Activated T-helper 1 cell treated with anti-CD3 and anti-CD28 coated beads, Interleukin-12 subunit alpha, Interleukin-12 subunit beta, Interleukin-2, Interleukin-4 antibody, amounts not matched to agents 30 ng/mL and 10 ng/mL and 1 ng/mL, durations not matched to agents 14 hours and 24 hours and 36 hours (primary cell): ENCODE measurements at regions not wholly inside any gene's neighbourhood (a gene's known extent, or its start where the extent isn't known, plus 50 kb on each side); places are given as distances from the start of the nearest gene placed in this dataset.
"Not testable (repeated sequence)": the region's sequence is repeated elsewhere in the genome, so short reads cannot be mapped to it uniquely, and the experiment has no call there.

Experiments
- DNase-seq: peaks from one replicate; pipeline ENCODE4 v3.0.0; 2021; ENCODE audit warnings: low spot score
- H3K27ac Mint-ChIP-seq: one replicate; pipeline ENCODE4 v1.8.0; 2021; ENCODE audit warnings: mild to moderate bottlenecking, mixed read lengths
- H3K27me3 Mint-ChIP-seq: one replicate; pipeline ENCODE4 v1.8.0; 2022; ENCODE audit warnings: mild to moderate bottlenecking, moderate library complexity, mixed read lengths; ENCODE audit not compliant: insufficient read depth
- H3K36me3 Mint-ChIP-seq: one replicate; pipeline ENCODE4 v1.8.0; 2021; ENCODE audit warnings: low read depth, mixed read lengths
- H3K4me1 Mint-ChIP-seq: one replicate; pipeline ENCODE4 v1.8.0; 2021; ENCODE audit warnings: low read depth, mixed read lengths
- H3K4me3 Mint-ChIP-seq: one replicate; pipeline ENCODE4 v1.8.0; 2021; ENCODE audit warnings: mild to moderate bottlenecking, moderate library complexity, mixed read lengths
- H3K9me3 Mint-ChIP-seq: one replicate; pipeline ENCODE4 v1.8.0; 2021; ENCODE audit warnings: mixed read lengths
- intact Hi-C: fragments of 100-400 bp; cut with micrococcal nuclease; formaldehyde crosslinking; loops from one replicate; pipeline ENCODE4 v1.15.1; 2024

GRCh38 chr18:77377813-77378212 lies 128.2 kb downstream of the GALR1 start:
- DNase-seq: no peak
- no peaks in the 10 kb centered on the region for H3K36me3 Mint-ChIP-seq
- H3K9me3 Mint-ChIP-seq: no peaks in the 10 kb centered on the region
- H3K27ac Mint-ChIP-seq: no peak overlapping the region
- intact Hi-C loops: no loop called here
- H3K27me3 Mint-ChIP-seq: peaks cover 5% of the 10 kb centered on the region
- no peak overlapping the region for H3K4me3 Mint-ChIP-seq
- no peaks in the 10 kb centered on the region for H3K4me1 Mint-ChIP-seq

- H3K36me3 Mint-ChIP-seq: no peaks in the 10 kb centered on the region
- H3K4me1 Mint-ChIP-seq: no peaks in the 10 kb centered on the region
- H3K27ac Mint-ChIP-seq: no peak overlapping the region
- H3K9me3 Mint-ChIP-seq: no peaks in the 10 kb centered on the region
- intact Hi-C loops: no loop called here
- DNase-seq: no peak
- H3K27me3 Mint-ChIP-seq: peaks cover 18% of the 10 kb centered on the region
- no peak overlapping the region for H3K4me3 Mint-ChIP-seq
Measured at GRCh38 chr18:77379976-77380509, 130.4 kb downstream of the GALR1 start.

- Mint-ChIP-seq H3K4me1 (no peaks in the 10 kb centered on the region), H3K9me3 (no peaks in the 10 kb centered on the region), H3K4me3 (no peak overlapping the region), H3K36me3 (no peaks in the 10 kb centered on the region), H3K27ac (no peak overlapping the region), H3K27me3 (peaks cover 25% of the 10 kb centered on the region)
- no peak for DNase-seq
- intact Hi-C loops: no loop called here
Measured at GRCh38 chr18:77380695-77381094, 131.0 kb downstream of the GALR1 start.

- DNase-seq: no peak
- no peaks in the 10 kb centered on the region for H3K36me3 Mint-ChIP-seq
- H3K27me3 Mint-ChIP-seq: peaks cover 9% of the 10 kb centered on the region
- no peak overlapping the region for H3K27ac Mint-ChIP-seq
- no peaks in the 10 kb centered on the region for H3K9me3 Mint-ChIP-seq
- no peaks in the 10 kb centered on the region for H3K4me1 Mint-ChIP-seq
- H3K4me3 Mint-ChIP-seq: no peak overlapping the region
- intact Hi-C loops: no loop called here
Measured at GRCh38 chr18:77392321-77392720, 142.7 kb downstream of the GALR1 start.

GRCh38 chr18:77393519-77393918 lies 143.9 kb downstream of the GALR1 start:
- DNase-seq: no peak
- H3K4me3 Mint-ChIP-seq: no peak overlapping the region
- H3K36me3 Mint-ChIP-seq: no peaks in the 10 kb centered on the region
- no peaks in the 10 kb centered on the region for H3K4me1 Mint-ChIP-seq
- H3K27me3 Mint-ChIP-seq: peaks cover 9% of the 10 kb centered on the region
- H3K27ac Mint-ChIP-seq: no peak overlapping the region
- intact Hi-C loops: no loop called here
- H3K9me3 Mint-ChIP-seq: no peaks in the 10 kb centered on the region

- intact Hi-C loops: no loop called here
- no peak for DNase-seq
- no peaks in the 10 kb centered on the region for H3K36me3 Mint-ChIP-seq
- no peaks in the 10 kb centered on the region for H3K9me3 Mint-ChIP-seq
- no peaks in the 10 kb centered on the region for H3K4me1 Mint-ChIP-seq
- no peak overlapping the region for H3K4me3 Mint-ChIP-seq
- H3K27me3 Mint-ChIP-seq: peaks cover 7% of the 10 kb centered on the region
- no peak overlapping the region for H3K27ac Mint-ChIP-seq
Measured at GRCh38 chr18:77395953-77396352, 146.3 kb downstream of the GALR1 start.

- Mint-ChIP-seq H3K27me3 (peaks cover 4% of the 10 kb centered on the region), H3K36me3 (no peaks in the 10 kb centered on the region), H3K4me3 (no peak overlapping the region), H3K9me3 (no peaks in the 10 kb centered on the region), H3K4me1 (no peaks in the 10 kb centered on the region), H3K27ac (no peak overlapping the region)
- intact Hi-C loops: no loop called here
- no peak for DNase-seq
Measured at GRCh38 chr18:77397056-77397455, 147.4 kb downstream of the GALR1 start.

- Mint-ChIP-seq H3K4me1 (no peaks in the 10 kb centered on the region), H3K9me3 (no peaks in the 10 kb centered on the region), H3K36me3 (no peaks in the 10 kb centered on the region), H3K27ac (no peak overlapping the region), H3K27me3 (peaks cover 4% of the 10 kb centered on the region), H3K4me3 (no peak overlapping the region)
- no peak for DNase-seq
- intact Hi-C loops: no loop called here
Measured at GRCh38 chr18:77397617-77398016, 148.0 kb downstream of the GALR1 start.

GRCh38 chr18:77400561-77400960 lies 150.9 kb downstream of the GALR1 start:
- Mint-ChIP-seq H3K27ac (no peak overlapping the region), H3K9me3 (no peaks in the 10 kb centered on the region), H3K27me3 (no peaks in the 10 kb centered on the region), H3K4me1 (no peaks in the 10 kb centered on the region), H3K36me3 (no peaks in the 10 kb centered on the region), H3K4me3 (no peak overlapping the region)
- intact Hi-C loops: no loop called here
- DNase-seq: no peak

GRCh38 chr18:77401173-77401572 lies 151.5 kb downstream of the GALR1 start:
- no peaks in the 10 kb centered on the region for H3K9me3 Mint-ChIP-seq
- intact Hi-C loops: no loop called here
- H3K27ac Mint-ChIP-seq: no peak overlapping the region
- no peaks in the 10 kb centered on the region for H3K4me1 Mint-ChIP-seq
- no peaks in the 10 kb centered on the region for H3K36me3 Mint-ChIP-seq
- no peak for DNase-seq
- H3K27me3 Mint-ChIP-seq: no peaks in the 10 kb centered on the region
- no peak overlapping the region for H3K4me3 Mint-ChIP-seq

- intact Hi-C loops: no loop called here
- no peaks in the 10 kb centered on the region for H3K36me3 Mint-ChIP-seq
- H3K27me3 Mint-ChIP-seq: no peaks in the 10 kb centered on the region
- no peak for DNase-seq
- H3K4me3 Mint-ChIP-seq: no peak overlapping the region
- H3K4me1 Mint-ChIP-seq: no peaks in the 10 kb centered on the region
- H3K9me3 Mint-ChIP-seq: no peaks in the 10 kb centered on the region
- no peak overlapping the region for H3K27ac Mint-ChIP-seq
Measured at GRCh38 chr18:77403969-77404535, 154.4 kb downstream of the GALR1 start.

- Mint-ChIP-seq H3K4me1 (no peaks in the 10 kb centered on the region), H3K27ac (no peak overlapping the region), H3K9me3 (no peaks in the 10 kb centered on the region), H3K36me3 (no peaks in the 10 kb centered on the region), H3K4me3 (no peak overlapping the region), H3K27me3 (no peaks in the 10 kb centered on the region)
- intact Hi-C loops: no loop called here
- no peak for DNase-seq
Measured at GRCh38 chr18:77405096-77405495, 155.4 kb downstream of the GALR1 start.

GRCh38 chr18:77407733-77408132 lies 158.1 kb downstream of the GALR1 start:
- Mint-ChIP-seq H3K27ac (no peak overlapping the region), H3K9me3 (no peaks in the 10 kb centered on the region), H3K27me3 (no peaks in the 10 kb centered on the region), H3K36me3 (no peaks in the 10 kb centered on the region), H3K4me1 (no peaks in the 10 kb centered on the region), H3K4me3 (no peak overlapping the region)
- intact Hi-C loops: no loop called here
- no peak for DNase-seq

- DNase-seq, H3K27ac Mint-ChIP-seq, H3K27me3 Mint-ChIP-seq, H3K4me1 Mint-ChIP-seq, H3K4me3 Mint-ChIP-seq, H3K36me3 Mint-ChIP-seq, intact Hi-C loops, H3K9me3 Mint-ChIP-seq: not testable (repeated sequence)
Measured at GRCh38 chr18:77421546-77421945, 171.9 kb downstream of the GALR1 start.
